ENCODE measurements at regions not wholly inside any gene's neighbourhood (a gene's known extent, or its start where the extent isn't known, plus 50 kb on each side); places are given as distances from the start of the nearest gene placed in this dataset.

DNA sequence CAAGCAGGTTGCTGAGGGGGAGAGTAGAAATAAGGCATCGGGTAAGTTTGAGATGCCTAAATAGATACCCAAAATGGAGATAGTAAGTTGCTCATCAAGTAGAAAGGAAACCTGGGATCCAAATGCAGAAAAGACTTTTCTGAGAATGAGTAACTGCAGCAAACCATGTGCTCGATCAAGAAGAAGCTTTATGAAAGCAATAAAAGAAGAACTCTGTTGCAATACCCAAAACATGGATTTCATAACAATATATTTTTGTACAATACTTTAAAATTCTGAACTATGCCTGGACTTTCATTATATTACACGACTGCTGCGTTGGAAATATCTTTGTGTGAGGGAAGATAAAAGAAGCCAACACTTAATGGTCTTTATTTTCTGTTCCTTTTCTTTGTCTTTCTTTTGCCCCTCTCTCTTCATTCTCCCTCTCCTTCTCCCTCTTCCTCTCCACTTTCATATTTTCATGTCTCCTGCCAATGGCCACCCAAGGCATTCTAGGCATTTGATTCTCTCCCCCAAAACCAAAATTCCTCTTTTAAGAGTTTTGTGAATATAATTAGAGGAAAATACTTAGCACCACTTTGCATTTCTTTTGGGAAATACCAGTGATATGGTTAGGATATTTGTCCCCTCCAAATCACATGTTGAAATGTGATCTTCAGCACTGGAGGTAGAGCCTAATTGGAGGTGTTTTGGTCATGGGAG lies 257.6 kb downstream of the MREG start:
- H3K9ac ChIP-seq (ENCODE audit: low read depth, low read length, poor library complexity, severe bottlenecking) = no peak overlapping the region
- H3K79me2 ChIP-seq (ENCODE audit: insufficient read depth, low read length) = no peaks in the 10 kb centered on the region
- TF ChIP-seq CTCF (conservative IDR thresholded peaks at IDR 0.05; ENCODE audit: low read length) (no peak), EZH2phosphoT487 (IDR thresholded peaks at IDR 0.05; ENCODE audit: borderline replicate concordance) (no peak)
- no peak overlapping the region for H3K4me3 ChIP-seq (ENCODE audit: low read length, poor library complexity, severe bottlenecking)
- H3K4me1 ChIP-seq (ENCODE audit: insufficient read depth, low read length, poor library complexity, severe bottlenecking) = no peaks in the 10 kb centered on the region
- H3K9me2 ChIP-seq (replicated peaks; ENCODE audit: low read depth, low read length) = no peaks in the 10 kb centered on the region
- no peak overlapping the region for H3K4me2 ChIP-seq (ENCODE audit: low read depth, low read length, poor library complexity, severe bottlenecking)
- no peaks in the 10 kb centered on the region for H3F3A ChIP-seq (ENCODE audit: low read depth)
- no peaks in the 10 kb centered on the region for H3K36me3 ChIP-seq (ENCODE audit: insufficient read depth, low read length)
- no peaks in the 10 kb centered on the region for H3K27me3 ChIP-seq (ENCODE audit: insufficient read depth, low read length, poor library complexity, severe bottlenecking)
- H2AFZ ChIP-seq (ENCODE audit: low read length) = no peak overlapping the region
- H4K20me1 ChIP-seq (ENCODE audit: insufficient read depth, low read length, poor library complexity, severe bottlenecking) = no peaks in the 10 kb centered on the region
- H3K9me3 ChIP-seq (ENCODE audit: insufficient read depth, low read depth, low read length) = no peaks in the 10 kb centered on the region

GRCh38 chr2:215754546-215754945 lies 258.8 kb downstream of the MREG start:
- Histone ChIP-seq H3K4me2 (ENCODE audit: low read depth, low read length, poor library complexity, severe bottlenecking) (no peak overlapping the region), H3K4me1 (ENCODE audit: insufficient read depth, low read length, poor library complexity, severe bottlenecking) (no peaks in the 10 kb centered on the region), H3F3A (ENCODE audit: low read depth) (no peaks in the 10 kb centered on the region), H3K27me3 (ENCODE audit: insufficient read depth, low read length, poor library complexity, severe bottlenecking) (no peaks in the 10 kb centered on the region), H3K9me2 (replicated peaks; ENCODE audit: low read depth, low read length) (no peaks in the 10 kb centered on the region), H3K4me3 (ENCODE audit: low read length, poor library complexity, severe bottlenecking) (no peak overlapping the region), H3K9me3 (ENCODE audit: insufficient read depth, low read depth, low read length) (no peaks in the 10 kb centered on the region), H3K36me3 (ENCODE audit: insufficient read depth, low read length) (no peaks in the 10 kb centered on the region), H3K79me2 (ENCODE audit: insufficient read depth, low read length) (no peaks in the 10 kb centered on the region), H4K20me1 (ENCODE audit: insufficient read depth, low read length, poor library complexity, severe bottlenecking) (no peaks in the 10 kb centered on the region), H2AFZ (ENCODE audit: low read length) (no peak overlapping the region), H3K9ac (ENCODE audit: low read depth, low read length, poor library complexity, severe bottlenecking) (no peak overlapping the region)
- TF ChIP-seq EZH2phosphoT487 (IDR thresholded peaks at IDR 0.05; ENCODE audit: borderline replicate concordance) (no peak), CTCF (conservative IDR thresholded peaks at IDR 0.05; ENCODE audit: low read length) (no peak)

DNA sequence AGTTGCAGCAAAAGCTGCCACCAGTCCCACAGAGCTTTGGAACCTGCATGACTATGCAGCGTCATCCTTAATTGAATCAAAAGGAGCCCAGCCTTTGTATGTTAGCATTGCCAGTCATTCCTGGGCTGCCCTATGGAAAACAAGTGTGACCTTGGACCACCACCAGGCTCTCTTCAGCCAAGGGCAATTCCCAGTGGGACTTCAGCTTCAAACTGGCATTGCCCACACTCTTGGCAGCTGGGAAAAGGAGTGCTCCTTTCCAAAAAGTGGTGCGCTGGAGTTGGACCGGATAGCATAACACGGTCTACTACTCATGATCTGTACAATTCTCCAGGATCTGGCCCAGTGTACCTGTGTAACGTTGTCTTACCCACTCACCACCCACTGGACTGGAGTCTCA lies 259.5 kb downstream of the MREG start:
- H3K79me2 ChIP-seq (ENCODE audit: insufficient read depth, low read length) = no peaks in the 10 kb centered on the region

More for the DNA sequence above, 259.5 kb downstream of the MREG start:
- Histone ChIP-seq H3F3A (ENCODE audit: low read depth) (no peaks in the 10 kb centered on the region), H3K4me2 (ENCODE audit: low read depth, low read length, poor library complexity, severe bottlenecking) (no peak overlapping the region), H3K4me3 (ENCODE audit: low read length, poor library complexity, severe bottlenecking) (no peak overlapping the region), H3K36me3 (ENCODE audit: insufficient read depth, low read length) (no peaks in the 10 kb centered on the region), H3K4me1 (ENCODE audit: insufficient read depth, low read length, poor library complexity, severe bottlenecking) (no peaks in the 10 kb centered on the region), H3K9me3 (ENCODE audit: insufficient read depth, low read depth, low read length) (no peaks in the 10 kb centered on the region), H3K9me2 (replicated peaks; ENCODE audit: low read depth, low read length) (no peaks in the 10 kb centered on the region), H4K20me1 (ENCODE audit: insufficient read depth, low read length, poor library complexity, severe bottlenecking) (no peaks in the 10 kb centered on the region), H2AFZ (ENCODE audit: low read length) (no peak overlapping the region), H3K27me3 (ENCODE audit: insufficient read depth, low read length, poor library complexity, severe bottlenecking) (no peaks in the 10 kb centered on the region), H3K9ac (ENCODE audit: low read depth, low read length, poor library complexity, severe bottlenecking) (no peak overlapping the region)
- no peak for TF ChIP-seq EZH2phosphoT487 (IDR thresholded peaks at IDR 0.05; ENCODE audit: borderline replicate concordance)
- no peak for TF ChIP-seq CTCF (conservative IDR thresholded peaks at IDR 0.05; ENCODE audit: low read length)
